HG02981 (cell line): ENCODE measurements at regions not wholly inside any gene's neighbourhood (a gene's known extent, or its start where the extent isn't known, plus 50 kb on each side); places are given as distances from the start of the nearest gene placed in this dataset.
"Not testable (repeated sequence)": the region's sequence is repeated elsewhere in the genome, so short reads cannot be mapped to it uniquely, and the experiment has no call there.

Source experiments
- ATAC-seq: cut with Tn5 transposase; IDR thresholded peaks from one replicate; pipeline ENCODE4 v1.9.1; 2021; ENCODE audit warnings: mild to moderate bottlenecking, moderate library complexity; ENCODE audit not compliant: unreplicated experiment

DNA sequence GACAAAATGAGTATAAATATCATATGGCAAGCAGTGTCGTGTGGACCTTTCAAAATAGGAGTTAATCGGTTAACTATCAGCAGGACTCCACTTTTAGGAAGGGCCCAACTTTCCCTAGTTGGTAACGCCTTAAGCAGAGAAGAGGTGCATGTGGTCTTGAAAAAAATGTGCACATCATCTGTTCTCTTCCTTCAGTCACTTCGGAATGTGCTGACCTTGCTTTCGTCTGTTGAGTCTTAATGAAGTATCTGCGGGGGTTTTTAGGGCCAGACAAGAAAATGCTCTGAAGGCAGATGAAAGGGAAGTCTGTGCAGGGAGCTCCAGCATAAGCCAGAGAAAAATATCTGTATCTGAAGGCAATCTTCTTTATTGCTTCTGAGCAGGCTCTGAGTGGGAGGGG lies 185.2 kb downstream of the AEBP2 start:
- ATAC-seq = no peak

DNA sequence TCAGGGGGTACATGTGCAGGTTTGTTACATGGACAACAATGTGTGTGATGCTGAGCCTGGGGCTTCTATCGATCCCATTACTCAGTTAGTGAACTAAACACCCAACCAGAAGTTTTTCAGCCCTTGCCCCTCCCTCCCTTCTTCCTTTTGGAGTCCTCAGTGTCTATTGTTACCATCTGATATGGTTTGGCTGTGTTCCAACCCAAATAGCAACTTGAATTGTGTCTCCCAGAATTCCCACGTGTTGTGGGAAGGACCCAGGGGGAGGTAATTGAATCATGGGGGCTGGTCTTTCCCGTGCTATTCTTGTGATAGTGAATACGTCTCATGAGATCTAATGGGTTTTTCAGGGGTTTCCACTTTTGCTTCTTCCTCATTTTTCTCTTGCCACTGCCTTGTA lies 186.3 kb downstream of the AEBP2 start:
- not testable (repeated sequence) for ATAC-seq

DNA sequence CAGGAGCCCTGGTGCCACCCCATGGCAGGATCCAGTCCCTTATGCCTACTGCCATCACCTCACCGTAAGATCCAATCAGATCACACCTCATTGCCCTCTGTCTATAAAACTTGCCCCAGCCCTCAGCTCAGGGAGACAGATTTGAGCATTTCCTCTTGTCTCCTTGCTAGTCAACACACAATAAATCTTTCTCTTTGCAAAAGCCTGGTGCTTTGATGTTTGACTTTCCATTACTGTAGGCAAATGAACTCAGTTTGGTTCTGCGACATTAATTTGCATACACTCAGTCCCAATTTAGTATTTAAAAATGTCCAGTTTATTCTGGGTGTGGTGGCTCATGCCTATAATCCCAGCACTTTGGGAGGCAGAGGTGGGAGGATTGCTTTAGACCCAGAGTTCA lies 188.4 kb downstream of the AEBP2 start:
- ATAC-seq = no peak

DNA sequence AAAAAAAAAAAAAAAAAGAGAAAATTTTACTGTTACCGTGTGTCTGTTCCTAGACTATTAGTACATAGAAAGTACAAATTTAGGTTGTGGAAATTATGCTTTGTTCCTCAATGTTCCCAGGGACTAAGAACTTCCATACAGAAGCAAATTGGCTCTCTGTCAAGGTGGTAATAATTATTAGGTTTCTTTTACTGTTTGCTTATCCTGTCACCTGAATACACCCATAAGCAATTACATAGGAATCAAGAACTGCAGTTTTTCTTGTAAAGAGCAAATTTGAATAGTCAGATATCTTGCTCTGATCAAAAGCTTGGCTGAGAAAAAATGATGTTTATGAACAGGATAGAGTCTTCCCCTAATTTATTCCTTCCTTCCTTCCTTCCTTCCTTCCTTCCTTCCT lies 191.2 kb downstream of the AEBP2 start:
- no peak for ATAC-seq

DNA sequence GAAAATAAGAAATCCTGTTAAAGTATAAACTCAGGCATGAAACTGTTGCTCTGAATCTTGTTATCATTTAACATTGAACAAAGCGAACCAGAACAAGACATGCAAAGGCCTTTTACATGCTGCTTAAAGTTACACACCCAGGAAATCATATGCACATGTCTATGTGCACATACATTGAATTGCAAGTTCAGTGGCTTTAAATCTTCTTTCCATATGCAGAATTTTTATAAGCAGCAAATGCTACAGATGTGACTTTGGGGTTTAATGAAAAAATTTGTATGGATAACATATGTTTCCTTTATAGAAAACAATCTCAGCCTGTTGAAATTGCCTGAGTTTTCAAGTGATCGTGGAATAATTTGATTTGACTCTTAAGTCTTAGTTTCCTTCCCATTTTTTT lies 193.9 kb downstream of the AEBP2 start:
- ATAC-seq = no peak

DNA sequence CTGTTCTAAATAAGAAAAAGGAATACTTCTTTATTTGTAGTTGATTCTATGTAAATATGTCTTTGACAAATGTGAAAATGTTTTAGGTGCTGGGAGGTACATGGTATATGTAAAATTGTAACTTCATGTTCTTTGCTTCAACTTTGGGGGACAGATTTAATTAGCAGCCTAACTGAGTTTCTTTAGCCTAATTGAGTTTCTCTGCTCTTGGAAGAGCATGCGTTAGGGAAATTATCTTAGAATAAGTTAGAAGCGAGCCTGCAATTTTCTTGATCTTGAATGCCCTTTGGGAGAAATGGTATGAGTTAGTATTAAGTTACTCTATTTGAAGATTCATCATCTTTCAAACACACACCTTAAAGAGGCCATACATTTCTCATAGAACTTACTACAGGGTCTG lies 194.3 kb downstream of the AEBP2 start:
- no peak for ATAC-seq

DNA sequence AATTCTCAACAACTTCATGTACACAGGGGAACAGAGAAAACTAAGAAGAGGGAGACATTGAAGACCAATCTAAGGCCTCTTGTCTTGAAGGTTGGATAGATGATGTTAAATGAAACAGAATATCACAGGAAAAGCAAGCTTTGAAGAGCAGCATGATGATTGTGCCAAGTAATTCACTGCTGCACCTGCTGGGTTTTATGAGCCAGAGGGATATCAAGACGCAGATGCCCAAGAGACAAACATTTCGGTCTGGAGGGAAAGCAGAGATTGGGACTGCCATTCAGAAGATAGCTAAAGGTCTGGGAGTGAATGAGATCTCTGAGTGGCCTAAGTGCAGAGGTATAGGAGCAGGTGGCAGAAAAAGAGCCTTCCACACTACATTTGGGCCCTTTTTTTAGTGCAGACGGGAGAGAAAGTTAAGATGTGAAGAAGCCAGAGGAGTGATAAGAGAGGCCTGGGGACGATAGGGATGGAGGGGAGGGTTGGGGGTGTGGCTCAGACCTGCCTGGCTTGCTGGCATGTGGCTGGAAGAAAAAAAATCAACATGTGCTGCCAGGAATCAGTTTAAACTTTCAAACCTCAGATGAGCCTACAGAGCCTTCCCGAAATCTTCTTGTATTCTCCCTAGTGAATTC lies 200.6 kb downstream of the AEBP2 start:
- ATAC-seq = no peak

DNA sequence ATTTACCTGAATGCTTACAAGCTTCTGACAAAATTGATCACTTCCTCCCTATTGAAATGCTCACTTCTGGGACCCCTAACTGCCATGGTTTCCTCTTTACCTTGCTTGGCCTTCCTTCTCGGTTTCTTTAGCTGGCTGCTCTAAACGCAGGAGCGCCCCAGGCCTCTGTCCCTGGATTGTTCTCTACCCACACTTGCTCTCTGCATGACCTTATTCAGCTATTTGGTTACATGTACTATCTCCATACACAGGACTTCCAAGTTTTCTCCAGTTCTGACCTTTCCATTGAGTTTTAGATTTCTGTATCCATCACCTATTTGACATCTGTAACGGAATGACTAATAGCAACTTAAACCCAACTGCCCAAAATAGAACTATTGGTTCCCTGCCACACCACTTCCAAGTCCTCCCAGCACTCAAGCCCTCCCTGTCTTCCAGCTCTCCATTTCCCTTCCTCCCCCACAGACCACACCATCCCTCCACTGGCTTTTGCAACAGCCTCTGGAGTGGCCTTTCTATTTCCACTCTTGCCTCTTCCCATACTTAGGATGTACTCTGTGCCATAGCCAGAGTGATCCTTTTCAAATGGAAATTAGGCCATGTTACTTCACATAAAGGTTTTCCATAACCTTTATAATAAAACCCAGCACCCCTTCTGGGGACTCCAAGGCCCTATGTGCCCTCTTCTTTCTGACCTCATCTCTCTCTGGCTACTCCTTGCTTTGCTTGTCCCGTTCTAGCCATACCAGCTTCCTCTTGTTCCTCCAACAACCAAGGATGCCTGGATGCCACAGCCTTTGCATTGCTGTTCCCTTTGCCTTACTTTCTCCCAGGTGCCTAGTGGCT lies 202.2 kb downstream of the AEBP2 start:
- ATAC-seq = no peak

DNA sequence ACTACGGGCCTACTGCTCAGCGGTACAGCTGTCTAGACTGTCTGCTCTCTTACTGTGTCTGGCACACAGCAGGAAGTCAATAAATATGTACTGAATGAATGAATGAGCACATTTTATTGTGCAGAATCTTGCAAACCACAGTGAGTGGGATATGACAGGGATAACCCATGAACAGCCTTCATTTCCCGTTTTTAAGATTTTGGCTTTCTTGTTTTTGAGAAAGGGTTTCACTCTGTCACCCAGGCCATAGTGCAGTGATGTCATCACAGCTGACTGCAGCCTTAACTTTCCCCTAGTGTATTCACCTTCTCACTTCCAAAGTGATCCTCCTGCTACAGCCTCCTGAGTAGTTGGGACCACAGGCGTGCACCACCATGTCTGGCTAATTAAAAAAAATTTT lies 203.1 kb downstream of the AEBP2 start:
- no peak for ATAC-seq

DNA sequence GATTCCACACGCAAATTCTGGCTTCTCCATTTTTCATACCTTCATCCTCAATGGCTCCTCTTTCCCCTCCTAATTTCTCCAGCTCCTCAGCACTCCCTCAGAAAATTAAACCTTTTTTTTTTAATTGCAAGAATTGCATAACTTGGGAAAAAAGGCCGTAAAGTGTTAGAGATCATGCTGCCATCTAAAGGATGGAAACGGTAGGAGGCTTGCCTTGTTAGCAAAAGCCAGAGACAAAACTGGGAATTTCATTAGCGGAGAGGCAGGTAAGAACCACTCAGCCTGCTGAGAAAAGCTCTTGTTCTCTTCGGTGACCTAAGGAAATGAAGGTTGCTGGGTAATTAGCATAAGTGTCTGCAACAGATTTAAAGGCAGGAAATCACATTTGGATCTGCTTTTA lies 204.3 kb downstream of the AEBP2 start:
- no peak for ATAC-seq

DNA sequence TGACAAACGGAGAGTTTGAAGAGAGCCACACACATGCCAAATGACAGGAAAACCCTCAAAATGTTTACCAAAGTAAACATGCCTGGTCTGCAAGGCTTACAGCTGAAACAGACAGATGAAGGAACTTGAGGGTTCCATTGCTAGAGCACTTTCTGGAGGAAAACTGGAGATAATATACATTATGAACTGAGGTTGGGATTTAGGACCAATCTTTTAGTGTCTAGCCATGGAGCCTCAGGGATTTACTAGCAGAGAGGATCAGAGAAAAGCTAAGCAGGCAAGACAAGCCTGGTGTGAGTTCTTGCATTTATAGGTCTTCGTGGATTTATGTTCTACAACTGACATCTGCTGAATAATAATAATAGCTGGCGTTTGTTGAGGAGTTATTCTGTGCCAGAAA lies 205.3 kb downstream of the AEBP2 start:
- ATAC-seq = no peak

DNA sequence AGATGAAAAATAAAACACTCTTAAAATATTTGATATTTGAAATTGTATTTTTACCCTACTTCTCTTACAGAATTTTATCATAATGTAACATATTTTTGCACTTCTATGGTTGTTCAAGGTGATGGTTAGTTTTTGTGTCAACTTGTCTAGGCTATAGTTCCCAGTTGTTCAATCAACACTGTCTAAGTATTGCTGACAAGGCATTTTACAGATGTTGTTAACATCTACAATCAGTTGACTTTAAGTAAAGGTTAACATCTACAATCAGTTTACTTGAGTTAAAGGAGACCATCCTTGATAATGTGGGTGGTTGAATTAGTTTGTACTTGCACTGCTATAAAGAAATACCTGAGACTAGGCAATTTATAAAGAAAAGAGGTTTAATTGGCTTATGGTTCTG lies 206.5 kb downstream of the AEBP2 start:
- ATAC-seq = no peak

DNA sequence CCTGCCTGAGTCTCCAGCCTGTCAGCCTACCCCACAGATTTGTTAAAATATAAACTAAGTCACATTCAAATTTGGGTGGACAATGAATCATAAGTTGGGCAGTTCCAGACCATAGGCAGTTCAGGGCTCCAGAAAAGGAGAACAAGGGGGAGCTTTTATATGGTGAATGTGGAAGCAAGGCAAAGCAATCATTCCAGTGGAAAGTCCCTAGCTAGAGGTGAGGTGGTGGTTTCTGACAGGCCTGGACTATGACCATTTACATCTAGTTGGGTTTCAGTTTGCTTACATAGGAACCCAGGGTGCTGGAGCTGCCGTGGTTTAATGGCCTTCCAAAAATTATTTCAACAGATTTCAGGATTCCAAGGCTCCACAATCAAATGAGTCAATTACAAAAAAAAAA lies 207.3 kb downstream of the AEBP2 start:
- no peak for ATAC-seq

DNA sequence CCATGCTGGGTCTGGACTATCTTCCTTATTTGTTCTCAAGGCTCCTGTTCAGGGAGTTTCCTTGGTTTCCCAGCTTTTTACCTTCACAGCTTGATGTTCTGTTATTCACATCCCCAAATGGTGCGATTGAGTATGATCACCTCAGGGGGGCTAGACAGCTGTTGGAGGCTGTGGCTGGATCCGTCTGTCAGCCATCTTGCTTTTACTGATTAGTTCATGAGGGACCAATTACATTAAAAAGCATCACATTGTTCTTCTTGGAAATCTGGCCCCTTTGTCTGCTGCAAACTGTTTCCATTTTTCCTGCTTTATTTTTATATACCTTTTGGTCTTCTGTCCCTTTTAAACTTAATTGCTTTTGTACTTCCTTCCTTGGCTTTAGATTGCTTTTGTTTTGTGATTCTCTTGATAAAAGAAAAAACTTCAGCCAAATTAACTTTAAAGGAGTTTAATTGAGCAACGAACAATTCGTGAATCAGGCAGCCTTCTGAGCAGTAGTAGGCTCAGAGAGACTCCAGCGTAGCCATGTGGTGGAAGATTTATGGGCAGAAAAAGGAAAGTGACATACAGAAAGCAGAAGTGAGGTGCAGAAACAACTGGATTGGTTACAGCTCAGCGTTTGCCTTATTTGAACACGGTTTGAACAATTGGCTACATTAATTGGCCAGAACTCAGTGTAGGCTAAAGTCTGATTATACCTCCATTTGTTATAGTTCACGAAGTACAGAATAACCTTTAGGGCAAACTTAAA lies 208.7 kb downstream of the AEBP2 start:
- ATAC-seq = no peak

DNA sequence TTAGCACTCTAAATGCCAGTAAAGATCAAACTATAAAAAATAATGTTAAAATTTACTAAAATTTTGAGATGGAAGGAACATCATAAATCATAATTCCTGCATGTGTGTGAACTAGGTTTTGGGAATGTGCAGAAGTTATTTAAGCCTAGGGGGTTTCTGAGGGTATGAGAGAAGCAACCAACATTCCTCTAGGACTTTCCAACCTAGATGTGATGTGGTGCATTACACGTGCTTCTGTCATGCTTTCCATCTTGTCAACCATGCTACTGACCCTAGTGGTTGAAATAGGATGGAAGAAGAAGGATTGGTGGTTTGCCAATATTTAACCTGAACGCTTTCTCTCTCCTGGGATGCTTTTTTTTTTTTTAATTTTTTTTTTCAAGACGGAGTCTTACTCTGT lies 209.3 kb downstream of the AEBP2 start:
- ATAC-seq = no peak

DNA sequence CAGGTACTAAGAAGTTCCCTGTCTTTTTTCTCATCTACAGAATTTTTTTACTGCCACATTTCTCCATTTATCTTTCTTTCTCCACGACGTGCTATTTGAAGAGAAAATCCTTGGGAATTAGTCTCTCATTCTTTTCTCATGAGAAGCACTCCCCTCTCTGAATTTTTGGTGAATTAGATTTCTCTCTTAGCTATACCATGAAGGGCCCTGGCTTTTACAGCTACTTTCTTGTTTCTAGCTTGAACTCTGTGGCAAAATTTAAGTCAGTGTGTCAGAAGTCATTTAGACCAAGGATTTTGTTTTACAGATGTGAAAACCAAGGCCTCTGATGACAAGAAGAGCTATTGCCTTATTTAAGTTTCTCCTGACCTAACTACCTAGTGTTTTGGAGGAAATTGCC lies 213.1 kb downstream of the AEBP2 start:
- no peak for ATAC-seq

DNA sequence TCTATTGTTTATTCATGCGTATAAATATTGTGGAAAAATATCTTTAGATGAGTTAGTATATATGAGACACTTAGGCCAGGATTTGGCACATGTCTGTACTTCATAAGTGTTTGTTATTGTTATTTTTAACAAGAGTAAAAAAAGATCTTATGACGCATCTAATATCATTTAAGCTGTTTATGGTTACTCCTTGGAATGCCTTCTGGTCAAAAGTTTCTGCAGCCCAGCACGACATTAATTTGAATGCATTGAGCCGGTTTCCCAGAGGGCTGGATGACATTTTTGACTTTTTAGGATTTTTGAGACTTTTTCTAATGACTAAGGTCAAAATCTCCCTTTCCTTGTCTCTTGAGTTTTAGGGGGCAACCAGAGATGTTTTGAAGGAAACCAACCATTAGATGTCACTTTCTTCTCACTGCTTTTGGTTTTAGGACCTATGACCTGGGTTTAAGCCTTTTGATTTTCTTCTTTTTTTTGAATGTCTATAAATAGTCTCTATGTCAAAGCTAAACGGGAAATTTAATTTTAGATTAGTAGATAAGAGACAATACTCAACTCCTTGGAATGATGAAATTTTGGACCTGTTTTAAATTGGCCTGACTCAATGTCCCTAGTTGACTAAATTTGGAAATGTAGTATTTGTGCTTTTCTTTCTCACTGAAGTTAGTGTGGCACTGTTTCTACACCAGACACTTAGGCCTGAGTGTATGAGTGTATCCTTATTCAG lies 215.5 kb downstream of the AEBP2 start:
- no peak for ATAC-seq

DNA sequence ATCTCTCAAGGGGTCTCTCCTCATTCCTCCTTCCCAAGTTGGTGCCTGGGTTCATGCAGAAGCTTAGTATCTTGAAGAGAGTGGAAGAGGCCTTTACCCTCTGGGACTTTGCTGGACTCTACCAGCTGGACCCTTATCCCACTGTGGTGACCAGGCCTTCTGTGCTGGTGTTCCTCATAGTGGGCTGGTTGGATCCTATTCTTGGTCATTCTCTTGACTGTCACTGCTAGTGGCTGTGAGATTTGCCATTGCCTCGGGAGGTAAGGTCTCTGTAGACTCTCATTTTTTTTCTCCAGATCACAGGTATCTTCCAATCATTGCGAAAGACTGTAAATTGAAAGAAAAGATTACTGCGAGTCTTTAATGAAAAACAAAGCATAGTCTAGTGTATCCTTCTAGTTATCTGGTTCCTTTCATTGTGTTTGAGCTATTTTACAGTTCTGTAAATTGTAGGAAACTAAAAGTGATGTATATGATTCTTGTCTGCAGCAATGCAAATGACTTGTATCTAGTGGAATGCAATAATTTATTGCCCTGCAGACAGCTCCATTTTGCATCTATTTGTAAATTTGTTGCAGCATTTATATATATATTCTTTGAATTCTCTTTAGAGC lies 217.9 kb downstream of the AEBP2 start:
- ATAC-seq = no peak

DNA sequence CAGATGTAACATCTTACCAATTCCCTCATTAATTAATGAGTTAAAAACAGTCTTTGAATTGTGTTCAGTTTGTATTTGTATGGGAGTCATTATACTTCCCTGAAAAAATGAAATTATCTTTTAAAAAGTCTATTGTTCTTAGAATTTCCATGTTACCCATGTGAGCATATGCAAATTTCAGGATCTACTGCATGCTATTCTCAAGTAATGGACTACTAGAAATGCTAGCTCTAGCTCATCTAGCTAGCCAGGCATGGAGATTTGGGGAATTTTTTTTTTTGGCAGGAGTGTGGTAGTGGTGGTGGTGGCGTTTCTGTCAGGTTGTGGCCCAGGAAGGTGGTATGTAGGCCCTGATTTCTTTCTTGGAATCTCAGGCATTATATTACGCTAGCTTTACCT lies 218.4 kb downstream of the AEBP2 start:
- ATAC-seq = no peak

DNA sequence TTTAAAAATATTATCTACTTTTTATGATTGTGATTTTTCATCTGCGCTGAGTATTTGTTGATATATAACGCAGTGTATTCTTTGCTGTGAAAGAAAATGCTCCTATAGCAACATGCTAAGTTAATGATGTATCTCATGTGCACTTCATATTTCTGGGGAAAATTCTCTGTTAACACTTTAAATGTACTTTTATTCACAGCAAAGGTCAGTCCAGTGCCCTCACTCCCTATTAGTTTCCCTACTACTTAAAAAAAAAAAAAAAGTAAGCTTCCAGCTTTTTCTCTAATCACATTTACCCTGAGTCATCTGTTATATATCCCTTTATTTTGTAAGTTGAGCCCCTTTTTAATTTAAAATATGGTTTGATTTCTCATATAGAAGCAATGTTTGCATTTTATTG lies 219.8 kb downstream of the AEBP2 start:
- no peak for ATAC-seq

DNA sequence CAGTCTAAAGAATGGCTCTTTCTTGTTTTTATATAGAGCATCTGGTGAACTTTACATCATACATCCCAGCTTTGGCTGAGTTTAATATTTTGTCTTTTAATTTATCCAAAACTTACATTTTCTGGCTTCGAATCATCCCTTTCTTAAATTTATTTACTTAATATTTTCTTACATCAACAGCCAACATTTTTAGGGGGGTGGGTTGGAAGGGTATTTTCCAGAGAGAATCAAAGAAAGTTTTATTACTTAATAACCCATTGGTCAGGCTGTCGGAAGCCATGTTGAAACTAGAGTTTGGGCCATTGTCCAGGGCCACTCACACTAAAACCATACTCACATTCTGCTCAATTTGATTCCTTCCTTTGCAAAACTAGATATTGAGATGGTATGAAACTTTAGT lies 220.2 kb downstream of the AEBP2 start:
- ATAC-seq = no peak
